Activated naive CD4-positive, alpha-beta T cell treated with anti-CD3 and anti-CD28 coated beads for 36 hours (primary cell): ENCODE measurements at regions not wholly inside any gene's neighbourhood (a gene's known extent, or its start where the extent isn't known, plus 50 kb on each side); places are given as distances from the start of the nearest gene placed in this dataset.

Experiments
- CTCF ChIA-PET: fragments of 350-600 bp; sonication (Branson Sonifier 250); formaldehyde crosslinking; loops from one replicate; lab custom pipeline; 2021; ENCODE audit warnings: antibody characterized with exemption; lab: Charles Lee
- DNase-seq: peaks from one replicate; pipeline ENCODE4 v3.0.0-alpha.2; 2020
- H3K27ac Mint-ChIP-seq: one replicate; pipeline ENCODE4 v1.8.0; 2021; ENCODE audit warnings: mild to moderate bottlenecking, mixed read lengths
- H3K27me3 Mint-ChIP-seq: one replicate; pipeline ENCODE4 v1.8.0; 2021; ENCODE audit warnings: low read depth, mixed read lengths
- H3K36me3 Mint-ChIP-seq: one replicate; pipeline ENCODE4 v1.8.0; 2021; ENCODE audit warnings: low read depth, mixed read lengths
- H3K4me1 Mint-ChIP-seq: one replicate; pipeline ENCODE4 v1.8.0; 2021; ENCODE audit warnings: low read depth, mixed read lengths
- H3K4me3 Mint-ChIP-seq: one replicate; pipeline ENCODE4 v1.8.0; 2021; ENCODE audit warnings: mild to moderate bottlenecking, moderate library complexity, mixed read lengths
- H3K9me3 Mint-ChIP-seq: one replicate; pipeline ENCODE4 v1.8.0; 2021; ENCODE audit warnings: mixed read lengths
- intact Hi-C: fragments of 100-400 bp; cut with micrococcal nuclease; formaldehyde crosslinking; loops from one replicate; pipeline ENCODE4 v1.15.1; 2023

DNA sequence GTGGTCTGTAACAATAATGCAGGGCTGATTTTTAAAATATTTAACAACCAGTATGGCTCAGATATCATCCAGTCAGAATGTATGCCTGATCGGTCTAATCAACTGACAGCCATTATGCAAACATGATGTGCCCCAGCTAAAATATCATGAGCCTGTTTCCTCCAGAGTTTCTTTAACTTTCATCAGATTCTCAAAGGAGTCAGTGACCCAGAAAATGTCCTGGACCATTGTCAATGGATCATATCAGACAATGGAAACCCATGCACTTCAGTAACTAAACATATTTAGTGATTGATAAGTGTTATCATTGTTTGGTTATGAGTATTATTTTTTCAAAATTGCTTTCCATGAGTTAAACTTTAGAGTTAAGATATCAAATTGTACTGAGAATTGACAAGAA is 173.5 kb downstream of the LMBRD1 start:
- no peaks in the 10 kb centered on the region for H3K4me1 Mint-ChIP-seq
- CTCF ChIA-PET: interaction anchor here (0.7 kb wide), 1 partner anchor 14 kb away, joined by 4 read pairs; no protein-coding TSS in a partner anchor
- H3K4me3 Mint-ChIP-seq: no peak overlapping the region
- no peaks in the 10 kb centered on the region for H3K9me3 Mint-ChIP-seq
- H3K27ac Mint-ChIP-seq: no peak overlapping the region
- DNase-seq: no peak
- no peaks in the 10 kb centered on the region for H3K36me3 Mint-ChIP-seq
- H3K27me3 Mint-ChIP-seq: peaks cover 17% of the 10 kb centered on the region
- intact Hi-C loops: no loop called here

DNA sequence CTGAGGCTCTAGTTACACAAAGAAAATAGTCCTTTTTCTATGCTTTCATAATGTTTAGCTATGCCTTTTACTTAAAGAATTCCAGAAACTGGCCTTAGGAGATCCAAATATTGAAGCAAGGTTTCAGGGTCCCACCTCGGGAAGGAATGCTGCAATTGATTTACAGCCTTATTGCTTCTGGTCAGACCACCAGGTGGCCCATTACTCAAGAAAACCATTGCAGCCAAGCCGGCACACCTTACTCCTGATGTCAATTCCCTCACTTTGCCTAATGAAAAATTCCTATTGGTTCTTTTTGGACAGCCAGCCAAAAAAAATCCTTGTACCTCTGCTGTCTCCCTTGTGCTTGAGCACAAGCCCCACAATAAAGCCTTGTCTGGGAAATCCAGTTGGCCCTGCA is 173.9 kb downstream of the LMBRD1 start:
- no peak for DNase-seq
- no peak overlapping the region for H3K4me3 Mint-ChIP-seq

DNA sequence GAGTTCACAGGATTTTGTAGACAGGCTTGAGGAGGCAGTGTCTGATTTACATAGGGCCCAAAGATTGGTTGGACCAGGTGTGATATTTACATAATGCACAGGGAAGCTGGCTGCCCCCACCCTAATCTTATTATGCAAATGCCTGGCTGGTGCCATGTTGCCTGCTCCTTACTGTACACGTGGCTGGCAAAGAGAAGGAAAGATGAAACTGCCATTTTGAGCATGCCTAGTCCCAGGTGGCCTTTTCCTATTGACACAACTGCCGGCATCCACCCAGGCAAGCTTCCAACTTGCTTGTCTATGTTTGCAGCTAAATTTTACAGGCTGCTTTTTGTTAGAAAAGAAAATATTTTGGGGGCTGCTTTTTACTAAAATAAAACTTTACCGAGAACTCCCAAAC is 174.6 kb downstream of the LMBRD1 start:
- CTCF ChIA-PET: no interaction called here
- H3K9me3 Mint-ChIP-seq: no peaks in the 10 kb centered on the region
- H3K27ac Mint-ChIP-seq: no peak overlapping the region
- DNase-seq: no peak
- no peaks in the 10 kb centered on the region for H3K36me3 Mint-ChIP-seq
- H3K4me3 Mint-ChIP-seq: no peak overlapping the region
- peaks cover 12% of the 10 kb centered on the region for H3K27me3 Mint-ChIP-seq
- intact Hi-C loops: no loop called here
- no peaks in the 10 kb centered on the region for H3K4me1 Mint-ChIP-seq

More for the DNA sequence above, 173.9 kb downstream of the LMBRD1 start:
- intact Hi-C loops: no loop called here
- Mint-ChIP-seq H3K27ac (no peak overlapping the region), H3K36me3 (no peaks in the 10 kb centered on the region), H3K9me3 (no peaks in the 10 kb centered on the region), H3K27me3 (peaks cover 17% of the 10 kb centered on the region), H3K4me1 (no peaks in the 10 kb centered on the region)
- CTCF ChIA-PET: no interaction called here

DNA sequence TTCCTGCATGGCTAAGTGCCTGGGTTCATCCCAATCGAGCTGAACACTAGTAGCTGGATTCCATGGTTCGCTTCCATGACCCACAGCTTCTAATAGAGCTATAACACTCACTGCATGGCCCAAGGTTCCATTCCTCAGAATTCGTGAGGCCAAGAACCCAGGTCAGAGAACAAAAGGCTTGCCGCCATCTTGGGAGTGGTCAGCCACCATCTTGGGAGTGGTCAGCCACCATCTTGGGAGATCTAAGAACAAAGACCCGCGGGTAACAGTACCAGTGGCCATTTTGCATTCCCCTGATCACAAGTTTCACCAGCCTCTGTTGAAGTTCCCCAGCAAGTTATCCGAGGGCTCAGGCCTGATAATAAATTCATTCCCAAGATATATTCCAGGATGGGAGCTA is 179.6 kb downstream of the LMBRD1 start:
- intact Hi-C loops: no loop called here
- DNase-seq: no peak
- Mint-ChIP-seq H3K4me1 (no peaks in the 10 kb centered on the region), H3K9me3 (no peaks in the 10 kb centered on the region), H3K36me3 (no peaks in the 10 kb centered on the region), H3K27me3 (no peaks in the 10 kb centered on the region), H3K4me3 (no peak overlapping the region), H3K27ac (no peak overlapping the region)
- CTCF ChIA-PET: no interaction called here

DNA sequence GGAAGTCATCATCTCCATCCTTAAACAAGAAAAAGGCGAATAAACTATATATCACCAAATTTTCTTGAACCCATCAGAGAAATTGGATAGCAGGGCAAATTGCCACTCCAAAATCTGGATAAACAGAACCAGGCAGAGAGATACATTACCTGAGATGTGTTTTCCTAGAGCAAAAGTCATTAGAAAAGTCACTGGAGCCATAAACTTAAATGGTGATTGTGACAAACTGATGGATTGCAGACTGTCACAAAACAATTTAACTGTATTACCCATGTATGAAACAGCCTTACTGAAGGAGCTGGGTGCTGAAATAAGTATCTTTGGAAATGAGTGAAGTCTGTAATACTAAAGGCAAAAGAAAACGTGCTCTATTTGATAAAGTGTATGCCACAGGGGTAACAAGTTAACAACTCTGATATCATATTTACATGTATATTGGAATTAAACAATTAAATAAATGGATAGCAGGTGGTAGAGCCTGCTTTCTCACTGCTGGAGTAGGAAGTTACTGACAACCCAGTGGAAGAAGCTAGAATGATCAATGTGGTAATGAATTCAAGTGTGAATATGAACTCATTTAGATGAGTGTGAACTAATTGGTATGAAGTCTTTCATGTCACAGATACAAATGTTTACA is 186.9 kb downstream of the LMBRD1 start:
- Mint-ChIP-seq H3K27me3 (peaks cover 2% of the 10 kb centered on the region), H3K9me3 (no peaks in the 10 kb centered on the region), H3K4me3 (no peak overlapping the region), H3K4me1 (no peaks in the 10 kb centered on the region), H3K36me3 (no peaks in the 10 kb centered on the region), H3K27ac (no peak overlapping the region)
- no peak for DNase-seq
- intact Hi-C loops: no loop called here
- CTCF ChIA-PET: no interaction called here

DNA sequence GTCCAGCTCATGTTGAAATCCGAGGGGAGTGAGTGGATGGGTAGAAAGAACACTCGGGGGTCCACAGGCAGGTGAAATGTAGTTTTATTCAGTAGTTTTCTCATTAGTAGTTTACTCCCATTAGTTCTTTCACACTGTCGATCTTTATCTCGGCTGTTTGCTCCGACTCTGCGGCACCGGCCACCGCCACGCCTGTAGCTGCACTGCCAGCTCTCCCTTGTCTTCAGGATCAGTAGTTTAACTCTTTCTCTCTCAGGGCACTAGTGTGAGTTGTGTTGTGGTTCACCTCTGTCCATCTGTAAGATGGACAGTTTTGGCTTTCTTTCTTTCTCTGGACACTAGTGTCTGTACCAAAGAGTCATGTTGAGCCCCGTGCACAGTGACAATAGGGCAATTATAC is 195.7 kb downstream of the LMBRD1 start:
- peaks cover 2% of the 10 kb centered on the region for H3K27me3 Mint-ChIP-seq
- no peak overlapping the region for H3K4me3 Mint-ChIP-seq
- no peaks in the 10 kb centered on the region for H3K4me1 Mint-ChIP-seq
- H3K9me3 Mint-ChIP-seq: no peaks in the 10 kb centered on the region
- CTCF ChIA-PET: no interaction called here
- H3K36me3 Mint-ChIP-seq: no peaks in the 10 kb centered on the region
- no peak for DNase-seq
- no peak overlapping the region for H3K27ac Mint-ChIP-seq
- intact Hi-C loops: no loop called here

DNA sequence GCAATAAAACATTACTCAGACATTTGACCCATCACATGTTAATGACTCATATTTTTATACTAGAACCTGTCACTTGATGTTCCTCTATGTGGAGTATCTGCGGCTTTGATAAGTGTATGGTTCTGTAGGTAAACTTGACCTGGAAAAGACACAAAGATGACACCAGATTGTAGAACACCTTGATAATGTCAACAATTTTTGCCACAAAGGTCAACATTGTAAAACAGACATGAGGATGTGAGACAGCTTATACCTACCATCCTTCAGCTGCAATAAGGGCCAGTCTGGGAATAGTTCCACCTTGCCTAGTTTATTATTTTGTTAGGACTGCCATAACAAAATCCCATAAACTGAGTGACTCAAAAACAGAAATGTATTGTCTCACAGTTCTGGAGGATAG is 202.4 kb downstream of the LMBRD1 start:
- Mint-ChIP-seq H3K27me3 (no peaks in the 10 kb centered on the region), H3K36me3 (no peaks in the 10 kb centered on the region), H3K27ac (no peak overlapping the region), H3K4me1 (no peaks in the 10 kb centered on the region), H3K4me3 (no peak overlapping the region), H3K9me3 (no peaks in the 10 kb centered on the region)
- intact Hi-C loops: no loop called here
- no peak for DNase-seq
- CTCF ChIA-PET: no interaction called here

DNA sequence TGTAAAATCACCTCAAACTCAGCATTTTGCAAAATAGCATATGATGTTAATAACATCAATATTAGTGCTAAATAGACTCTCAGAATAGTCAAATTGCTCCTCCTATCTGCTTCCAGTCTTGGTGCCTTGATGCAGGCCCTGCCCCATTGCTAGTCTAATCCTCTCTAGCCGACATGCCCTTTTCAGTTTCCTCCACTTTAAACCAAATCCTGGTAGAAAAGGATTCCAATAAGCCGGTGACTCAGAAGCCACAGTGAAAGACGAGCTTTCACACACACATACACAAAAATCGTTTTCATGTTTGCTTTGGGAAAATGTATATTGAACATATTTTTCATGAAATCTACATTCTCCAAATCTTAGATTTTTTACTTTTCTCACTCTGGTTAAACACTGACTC is 203.1 kb downstream of the LMBRD1 start:
- no peak overlapping the region for H3K4me3 Mint-ChIP-seq
- H3K9me3 Mint-ChIP-seq: no peaks in the 10 kb centered on the region
- H3K27me3 Mint-ChIP-seq: no peaks in the 10 kb centered on the region
- intact Hi-C loops: no loop called here
- no peaks in the 10 kb centered on the region for H3K36me3 Mint-ChIP-seq
- H3K27ac Mint-ChIP-seq: no peak overlapping the region
- CTCF ChIA-PET: no interaction called here
- no peaks in the 10 kb centered on the region for H3K4me1 Mint-ChIP-seq
- DNase-seq: no peak

DNA sequence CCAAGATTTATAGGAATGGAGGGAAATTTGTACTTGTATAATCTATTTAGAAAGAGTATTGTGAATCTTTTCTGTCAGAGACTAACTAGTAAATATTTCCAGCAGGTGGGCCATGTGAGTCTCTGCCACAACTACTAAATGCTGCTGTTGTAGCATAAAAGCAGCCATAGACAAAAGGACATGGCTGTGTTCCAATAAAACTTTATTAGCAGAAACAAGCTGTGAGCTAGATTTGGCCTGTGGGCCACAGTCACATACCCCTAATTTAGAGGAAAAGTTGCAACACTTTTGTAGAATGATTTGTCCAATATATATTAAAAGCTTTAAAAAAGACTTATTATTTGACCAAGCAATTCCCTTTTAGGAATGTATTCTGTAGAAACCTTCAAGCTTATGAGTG is 207.2 kb downstream of the LMBRD1 start:
- intact Hi-C loops: no loop called here
- no peak overlapping the region for H3K27ac Mint-ChIP-seq

DNA sequence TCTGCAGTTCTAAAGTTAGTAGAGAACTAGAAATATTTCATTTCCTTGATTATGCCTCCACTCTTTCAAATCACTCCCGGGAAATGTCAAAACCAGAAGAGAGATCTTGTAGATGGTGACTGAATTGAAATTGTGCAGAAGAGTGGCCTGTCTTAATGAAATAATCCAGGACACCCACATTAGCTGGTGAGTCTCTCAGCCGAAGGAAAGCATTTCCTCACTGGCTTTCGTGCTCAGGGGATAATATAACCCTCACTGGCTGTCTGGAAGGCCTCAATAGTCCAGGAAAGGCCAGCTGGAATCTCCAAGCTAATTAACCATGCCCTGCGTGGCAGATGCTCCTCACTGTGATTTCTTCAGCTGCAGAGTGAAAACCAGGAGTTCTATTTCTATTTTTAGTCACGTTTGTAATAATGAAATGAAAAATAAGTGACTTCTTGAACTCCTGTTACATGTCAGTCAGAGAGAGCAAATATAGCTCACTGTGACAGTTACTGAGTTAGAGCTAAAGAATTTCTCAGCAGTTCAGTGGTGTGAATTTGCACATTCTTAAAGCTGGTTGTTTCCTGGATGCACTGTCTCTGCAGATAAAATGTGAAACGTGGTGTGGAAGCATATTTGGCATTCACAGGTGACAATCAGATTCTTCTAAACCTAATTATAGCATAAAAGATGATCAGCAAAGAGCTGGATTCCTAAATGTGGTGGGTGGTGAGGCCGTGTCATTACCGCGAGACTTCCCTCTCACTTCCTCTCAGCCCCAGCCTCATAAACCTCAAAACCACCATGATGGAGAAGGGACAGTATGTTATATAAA is 211.7 kb downstream of the LMBRD1 start:
- CTCF ChIA-PET: interaction anchor here (0.6 to 0.7 kb wide), 3 partner anchors 45 to 251 kb away, joined by 3 read pairs; no protein-coding TSS in a partner anchor
- intact Hi-C loops: no loop called here
- Mint-ChIP-seq H3K4me1 (peaks cover 17% of the 10 kb centered on the region), H3K27me3 (peaks cover 3% of the 10 kb centered on the region), H3K27ac (no peak overlapping the region), H3K36me3 (no peaks in the 10 kb centered on the region), H3K9me3 (no peaks in the 10 kb centered on the region), H3K4me3 (no peak overlapping the region)
- peak; percentile 8 for DNase-seq

More for the DNA sequence above, 207.2 kb downstream of the LMBRD1 start:
- CTCF ChIA-PET: interaction anchor here (0.7 kb wide), 1 partner anchor 471 kb away, joined by 3 read pairs; no protein-coding TSS in a partner anchor
- H3K27me3 Mint-ChIP-seq: no peaks in the 10 kb centered on the region
- no peak overlapping the region for H3K4me3 Mint-ChIP-seq
- no peaks in the 10 kb centered on the region for H3K9me3 Mint-ChIP-seq
- DNase-seq: no peak
- H3K4me1 Mint-ChIP-seq: peaks cover 11% of the 10 kb centered on the region
- H3K36me3 Mint-ChIP-seq: no peaks in the 10 kb centered on the region

DNA sequence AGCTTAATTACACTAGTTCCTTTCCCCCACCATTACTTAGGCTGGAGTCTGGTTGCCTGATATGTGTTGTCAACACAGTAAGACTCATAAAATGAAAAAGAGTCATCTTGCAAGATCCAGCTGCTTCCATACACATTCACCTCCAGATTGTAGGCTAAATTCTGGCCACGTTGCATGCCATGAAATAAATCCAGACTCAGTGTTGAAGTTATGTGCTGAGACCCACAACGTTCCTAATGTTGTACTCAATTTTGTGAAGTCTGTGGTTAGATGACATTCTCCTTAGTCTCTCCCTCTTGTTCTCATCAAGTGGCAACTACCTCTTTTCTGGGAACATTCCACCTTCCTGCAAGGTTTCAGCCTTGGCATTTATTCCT is 212.3 kb downstream of the LMBRD1 start:
- Mint-ChIP-seq H3K9me3 (no peaks in the 10 kb centered on the region), H3K4me1 (peaks cover 17% of the 10 kb centered on the region), H3K4me3 (no peak overlapping the region), H3K27me3 (peaks cover 3% of the 10 kb centered on the region), H3K27ac (no peak overlapping the region), H3K36me3 (no peaks in the 10 kb centered on the region)
- no peak for DNase-seq
- CTCF ChIA-PET: interaction anchor here (0.6 kb wide), 1 partner anchor 70 kb away, joined by 3 read pairs; no protein-coding TSS in a partner anchor
- intact Hi-C loops: no loop called here

DNA sequence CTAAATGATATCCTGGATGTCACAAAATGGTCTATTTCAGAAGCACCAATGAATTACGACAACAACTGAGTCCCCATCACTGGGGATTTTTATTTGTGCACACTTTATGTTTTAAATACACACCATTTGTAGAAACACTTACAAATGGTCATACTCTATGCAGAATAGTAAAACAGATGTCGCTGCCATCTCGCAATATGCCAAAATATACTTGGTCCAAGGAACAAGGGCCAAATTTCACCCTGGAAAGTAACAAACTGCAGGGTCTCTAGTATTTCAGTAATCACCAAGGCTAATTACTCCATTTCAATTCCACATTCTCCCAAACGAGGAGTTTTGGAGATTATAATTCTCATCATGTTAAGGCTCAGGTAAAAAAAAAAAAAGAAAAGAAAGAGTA is 215.2 kb downstream of the LMBRD1 start:
- no peak overlapping the region for H3K4me3 Mint-ChIP-seq
- H3K36me3 Mint-ChIP-seq: no peaks in the 10 kb centered on the region
- H3K9me3 Mint-ChIP-seq: no peaks in the 10 kb centered on the region
- no peak overlapping the region for H3K27ac Mint-ChIP-seq
- H3K27me3 Mint-ChIP-seq: peaks cover 6% of the 10 kb centered on the region
- CTCF ChIA-PET: interaction anchor here (0.6 kb wide), 1 partner anchor 340 kb away, joined by 5 read pairs; no protein-coding TSS in a partner anchor
- DNase-seq: no peak
- intact Hi-C loops: no loop called here
- H3K4me1 Mint-ChIP-seq: peaks cover 17% of the 10 kb centered on the region

DNA sequence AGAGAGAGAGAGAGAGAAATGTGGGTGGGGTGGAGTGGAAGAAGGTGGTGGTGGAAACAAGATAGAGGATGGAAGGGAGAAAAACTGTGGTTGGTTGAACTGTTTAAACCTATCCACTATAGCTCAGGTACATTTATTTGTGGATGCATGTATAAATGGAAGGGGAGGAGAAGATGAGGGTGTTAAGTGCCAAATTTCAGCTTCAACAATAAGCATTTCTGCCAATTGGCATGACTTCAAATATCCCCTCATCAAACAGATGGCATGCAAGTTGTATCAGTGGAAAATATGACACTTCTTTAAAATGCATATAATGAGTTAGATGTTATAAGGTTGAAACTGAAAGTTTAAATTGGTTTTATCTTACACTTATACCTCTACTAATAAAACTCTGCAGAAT is 216.1 kb downstream of the LMBRD1 start:
- Mint-ChIP-seq H3K9me3 (no peaks in the 10 kb centered on the region), H3K4me3 (no peak overlapping the region), H3K36me3 (no peaks in the 10 kb centered on the region), H3K27ac (no peak overlapping the region), H3K27me3 (peaks cover 7% of the 10 kb centered on the region), H3K4me1 (peaks cover 17% of the 10 kb centered on the region)
- DNase-seq: no peak
- CTCF ChIA-PET: no interaction called here
- intact Hi-C loops: no loop called here
